ENCODE measurements at regions not wholly inside any gene's neighbourhood (a gene's known extent, or its start where the extent isn't known, plus 50 kb on each side); places are given as distances from the start of the nearest gene placed in this dataset.
"Not testable (repeated sequence)": the region's sequence is repeated elsewhere in the genome, so short reads cannot be mapped to it uniquely, and the experiment has no call there.

GRCh38 chr12:127984386-127985055, 282.4 kb upstream of the TMEM132C start:
- no peak for FAIRE-seq

GRCh38 chr12:127987199-127987901, 279.6 kb upstream of the TMEM132C start:
- no peak for FAIRE-seq

GRCh38 chr12:127991485-127991884, 275.5 kb upstream of the TMEM132C start:
- no peak for FAIRE-seq

GRCh38 chr12:127998988-127999387, 268.0 kb upstream of the TMEM132C start:
- FAIRE-seq, result no peak

- FAIRE-seq, result no peak
These were observed 262.5 kb upstream of the TMEM132C start for GRCh38 chr12:128004383-128004938.

GRCh38 chr12:128007250-128007649, 259.7 kb upstream of the TMEM132C start:
- no peak for FAIRE-seq

- no peak for FAIRE-seq
These were observed 258.6 kb upstream of the TMEM132C start for GRCh38 chr12:128008341-128008740.

GRCh38 chr12:128009108-128009507, 257.9 kb upstream of the TMEM132C start:
- FAIRE-seq, result no peak

GRCh38 chr12:128012110-128012509, 254.9 kb upstream of the TMEM132C start:
- no peak for FAIRE-seq

- FAIRE-seq, result no peak
These were observed 251.7 kb upstream of the TMEM132C start for GRCh38 chr12:128015276-128015675.

- FAIRE-seq, result no peak
These were observed 248.9 kb upstream of the TMEM132C start for GRCh38 chr12:128018067-128018466.

GRCh38 chr12:128019996-128020544, 246.9 kb upstream of the TMEM132C start:
- no peak for FAIRE-seq

GRCh38 chr12:128021561-128021960, 245.4 kb upstream of the TMEM132C start:
- no peak for FAIRE-seq

- FAIRE-seq, result no peak
These were observed 241.3 kb upstream of the TMEM132C start for GRCh38 chr12:128025589-128026245.

GRCh38 chr12:128026696-128027574, 240.0 kb upstream of the TMEM132C start:
- FAIRE-seq, result no peak

GRCh38 chr12:128033473-128033872, 233.5 kb upstream of the TMEM132C start:
- no peak for FAIRE-seq

GRCh38 chr12:128040971-128041370, 226.0 kb upstream of the TMEM132C start:
- no peak for FAIRE-seq

GRCh38 chr12:128042283-128042682, 224.7 kb upstream of the TMEM132C start:
- FAIRE-seq, result not testable (repeated sequence)

GRCh38 chr12:128042825-128043224, 224.1 kb upstream of the TMEM132C start:
- no peak for FAIRE-seq

GRCh38 chr12:128043317-128043716, 223.7 kb upstream of the TMEM132C start:
- FAIRE-seq, result no peak

GRCh38 chr12:128047266-128048060, 219.5 kb upstream of the TMEM132C start:
- no peak for FAIRE-seq
